ENCODE measurements at regions not wholly inside any gene's neighbourhood (a gene's known extent, or its start where the extent isn't known, plus 50 kb on each side); places are given as distances from the start of the nearest gene placed in this dataset.

DNA sequence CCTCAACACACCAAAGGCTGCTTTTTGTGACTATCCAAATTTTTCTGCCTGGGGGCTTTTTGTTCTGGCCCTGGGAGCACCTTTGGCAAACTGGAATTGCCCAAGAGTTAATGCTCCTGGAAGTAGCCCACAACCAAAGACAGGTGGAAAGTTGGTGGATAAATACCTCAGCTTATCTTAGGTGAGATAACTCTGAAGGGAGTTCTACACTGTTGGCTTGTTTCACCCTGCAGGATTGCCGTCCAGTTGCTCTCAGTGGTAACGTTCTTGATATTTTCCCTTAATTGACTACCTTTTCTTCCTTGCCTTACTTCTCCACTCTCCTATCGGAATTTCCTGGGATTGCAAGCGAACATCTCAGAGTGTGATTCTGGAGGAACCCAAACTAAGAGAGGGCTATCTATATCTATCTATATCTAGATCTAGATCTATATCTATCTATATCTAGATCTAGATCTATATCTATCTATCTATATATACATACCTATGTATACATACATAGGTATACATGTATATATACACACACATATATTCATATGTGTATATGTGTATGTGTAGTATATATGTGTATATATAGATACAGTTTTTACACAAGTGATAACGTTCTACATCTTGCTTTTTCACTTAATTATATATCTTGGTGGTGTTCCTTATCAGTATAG lies 82.6 kb upstream of the DHX15 start:
- TF ChIP-seq POLR2AphosphoS5 (IDR thresholded peaks at IDR 0.05): no peak
- TF ChIP-seq EP300 (IDR thresholded peaks at IDR 0.05): no peak
- no peak for TF ChIP-seq POLR2A (IDR thresholded peaks at IDR 0.05)

Data from gastroesophageal sphincter (tissue), 2 donors.